ENCODE measurements at regions not wholly inside any gene's neighbourhood (a gene's known extent, or its start where the extent isn't known, plus 50 kb on each side); places are given as distances from the start of the nearest gene placed in this dataset.

DNA sequence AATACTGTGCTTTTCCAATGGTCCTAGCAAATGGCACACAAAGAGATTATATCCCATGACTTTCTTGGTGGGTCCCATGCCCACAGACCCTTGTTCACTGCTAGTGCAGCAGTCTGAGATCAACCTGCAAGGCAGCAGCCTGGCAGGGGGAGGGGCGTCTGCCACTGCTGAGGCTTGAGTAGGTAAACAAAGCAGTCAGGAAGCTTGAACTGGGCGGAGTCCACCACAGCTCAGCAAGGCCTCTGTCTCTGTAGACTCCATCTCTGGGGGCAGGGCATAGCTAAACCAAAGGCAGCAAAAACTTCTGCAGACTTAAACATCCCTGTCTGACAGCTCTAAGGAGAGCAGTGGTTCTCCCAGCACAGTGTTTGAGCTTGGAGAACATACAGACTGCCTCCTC lies 82.9 kb downstream of the ZNF737 start:
- TF ChIP-seq, protein P1, sequence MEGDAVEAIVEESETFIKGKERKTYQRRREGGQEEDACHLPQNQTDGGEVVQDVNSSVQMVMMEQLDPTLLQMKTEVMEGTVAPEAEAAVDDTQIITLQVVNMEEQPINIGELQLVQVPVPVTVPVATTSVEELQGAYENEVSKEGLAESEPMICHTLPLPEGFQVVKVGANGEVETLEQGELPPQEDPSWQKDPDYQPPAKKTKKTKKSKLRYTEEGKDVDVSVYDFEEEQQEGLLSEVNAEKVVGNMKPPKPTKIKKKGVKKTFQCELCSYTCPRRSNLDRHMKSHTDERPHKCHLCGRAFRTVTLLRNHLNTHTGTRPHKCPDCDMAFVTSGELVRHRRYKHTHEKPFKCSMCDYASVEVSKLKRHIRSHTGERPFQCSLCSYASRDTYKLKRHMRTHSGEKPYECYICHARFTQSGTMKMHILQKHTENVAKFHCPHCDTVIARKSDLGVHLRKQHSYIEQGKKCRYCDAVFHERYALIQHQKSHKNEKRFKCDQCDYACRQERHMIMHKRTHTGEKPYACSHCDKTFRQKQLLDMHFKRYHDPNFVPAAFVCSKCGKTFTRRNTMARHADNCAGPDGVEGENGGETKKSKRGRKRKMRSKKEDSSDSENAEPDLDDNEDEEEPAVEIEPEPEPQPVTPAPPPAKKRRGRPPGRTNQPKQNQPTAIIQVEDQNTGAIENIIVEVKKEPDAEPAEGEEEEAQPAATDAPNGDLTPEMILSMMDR (IDR thresholded peaks at IDR 0.05; ENCODE audit: insufficient read depth, low read length, poor library complexity, severe bottlenecking), result no peak
- H3K27me3 ChIP-seq (ENCODE audit: control insufficient read depth, insufficient read depth, low read length), result no peaks in the 10 kb centered on the region
- H3K4me3 ChIP-seq (ENCODE audit: low read depth, low read length), result no peak overlapping the region
- no peak for DNase-seq (ENCODE audit: low read depth)
- H3K36me3 ChIP-seq (ENCODE audit: control insufficient read depth, insufficient read depth, low read length), result no peaks in the 10 kb centered on the region

DNA sequence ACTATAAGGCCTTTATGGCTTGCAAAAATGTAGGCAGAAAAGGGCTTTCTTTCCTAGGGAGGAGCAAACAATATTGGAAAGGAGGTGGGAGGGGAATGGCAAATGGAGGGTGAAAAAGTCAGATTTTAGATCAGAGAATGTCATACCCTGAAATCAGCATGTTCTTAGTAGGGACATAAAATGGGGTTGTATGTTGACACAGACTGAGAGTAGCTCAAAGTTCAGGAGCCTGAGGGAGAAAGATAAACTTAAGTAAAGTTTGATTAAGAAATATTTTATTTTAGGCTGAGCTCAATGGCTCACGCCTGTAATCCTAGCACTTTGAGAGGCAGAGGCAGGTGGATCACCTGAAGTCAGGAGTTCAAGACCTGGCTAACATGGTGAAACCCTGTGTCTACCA lies 83.8 kb downstream of the ZNF737 start:
- Histone ChIP-seq H3K27me3 (ENCODE audit: control insufficient read depth, insufficient read depth, low read length) (no peaks in the 10 kb centered on the region), H3K4me3 (ENCODE audit: low read depth, low read length) (no peak overlapping the region), H3K36me3 (ENCODE audit: control insufficient read depth, insufficient read depth, low read length) (no peaks in the 10 kb centered on the region)
- TF ChIP-seq, protein P1 (IDR thresholded peaks at IDR 0.05; ENCODE audit: insufficient read depth, low read length, poor library complexity, severe bottlenecking), result no peak
- DNase-seq (ENCODE audit: low read depth), result no peak

DNA sequence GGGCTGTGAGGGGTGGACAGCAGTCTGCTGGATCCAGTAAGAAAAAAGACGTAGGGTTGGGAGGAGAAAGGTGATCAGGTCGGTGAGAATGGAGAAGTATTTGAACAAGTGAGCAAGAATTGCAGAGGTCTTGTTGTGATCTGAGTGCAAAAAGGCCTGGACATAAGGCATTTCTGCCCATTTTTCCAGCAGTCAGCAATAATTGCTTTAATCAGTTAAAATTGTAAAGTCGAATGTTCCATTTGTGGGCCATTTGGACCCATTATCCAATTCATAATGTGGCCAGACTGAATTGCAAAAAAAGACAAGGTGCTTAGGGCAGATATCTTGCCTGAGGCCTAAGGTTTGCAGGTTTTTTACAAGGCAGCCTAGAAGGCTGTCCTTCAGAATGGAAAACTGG lies 86.1 kb downstream of the ZNF737 start:
- TF ChIP-seq, protein P1 (IDR thresholded peaks at IDR 0.05; ENCODE audit: insufficient read depth, low read length, poor library complexity, severe bottlenecking), result no peak
- Histone ChIP-seq H3K4me3 (ENCODE audit: low read depth, low read length) (no peak overlapping the region), H3K36me3 (ENCODE audit: control insufficient read depth, insufficient read depth, low read length) (no peaks in the 10 kb centered on the region), H3K27me3 (ENCODE audit: control insufficient read depth, insufficient read depth, low read length) (no peaks in the 10 kb centered on the region)
- DNase-seq (ENCODE audit: low read depth), result no peak

DNA sequence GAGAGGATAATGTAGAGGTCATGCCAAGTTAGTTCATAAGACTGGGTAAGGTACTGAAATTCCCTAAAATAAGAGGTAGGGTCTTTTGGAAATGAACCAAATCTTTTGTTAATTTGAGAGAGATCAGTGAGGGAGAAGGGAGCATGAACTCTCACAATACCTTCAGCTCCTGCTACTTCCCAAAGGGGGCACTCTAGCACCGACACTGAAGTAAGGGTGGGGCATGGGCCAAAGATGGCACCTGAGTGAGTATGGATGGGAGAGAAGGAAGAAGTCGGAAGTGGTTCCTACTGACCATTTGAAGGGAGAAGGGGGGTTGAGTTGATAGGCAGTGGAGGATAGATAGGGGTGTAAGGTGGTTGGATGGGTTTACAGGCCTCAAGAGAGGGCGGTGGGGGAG lies 86.6 kb downstream of the ZNF737 start:
- no peak for DNase-seq (ENCODE audit: low read depth)
- TF ChIP-seq, protein P1 (IDR thresholded peaks at IDR 0.05; ENCODE audit: insufficient read depth, low read length, poor library complexity, severe bottlenecking), result no peak
- Histone ChIP-seq H3K27me3 (ENCODE audit: control insufficient read depth, insufficient read depth, low read length) (no peaks in the 10 kb centered on the region), H3K4me3 (ENCODE audit: low read depth, low read length) (no peak overlapping the region), H3K36me3 (ENCODE audit: control insufficient read depth, insufficient read depth, low read length) (no peaks in the 10 kb centered on the region)

GRCh38 chr19:20472854-20473253 lies 92.7 kb downstream of the ZNF737 start:
- TF ChIP-seq, protein P1 (IDR thresholded peaks at IDR 0.05; ENCODE audit: insufficient read depth, low read length, poor library complexity, severe bottlenecking), result no peak
- no peaks in the 10 kb centered on the region for H3K36me3 ChIP-seq (ENCODE audit: control insufficient read depth, insufficient read depth, low read length)
- no peaks in the 10 kb centered on the region for H3K27me3 ChIP-seq (ENCODE audit: control insufficient read depth, insufficient read depth, low read length)
- H3K4me3 ChIP-seq (ENCODE audit: low read depth, low read length), result no peak overlapping the region
- DNase-seq (ENCODE audit: low read depth), result no peak

GRCh38 chr19:20471431-20471830 lies 94.2 kb downstream of the ZNF737 start:
- Histone ChIP-seq H3K4me3 (ENCODE audit: low read depth, low read length) (no peak overlapping the region), H3K36me3 (ENCODE audit: control insufficient read depth, insufficient read depth, low read length) (no peaks in the 10 kb centered on the region), H3K27me3 (ENCODE audit: control insufficient read depth, insufficient read depth, low read length) (no peaks in the 10 kb centered on the region)
- no peak for DNase-seq (ENCODE audit: low read depth)
- TF ChIP-seq, protein P1 (IDR thresholded peaks at IDR 0.05; ENCODE audit: insufficient read depth, low read length, poor library complexity, severe bottlenecking), result no peak

All from kidney epithelial cell (primary cell).